DMS79 (cell line): ENCODE measurements at regions not wholly inside any gene's neighbourhood (a gene's known extent, or its start where the extent isn't known, plus 50 kb on each side); places are given as distances from the start of the nearest gene placed in this dataset.
A peak's percentile ranks its signal among the peaks of the same experiment; 100 is the strongest.
"Not testable (repeated sequence)": the region's sequence is repeated elsewhere in the genome, so short reads cannot be mapped to it uniquely, and the experiment has no call there.

ENCODE experiments used
- DNase-seq: peaks from one replicate; lab custom pipeline; 2025; lab: John Stamatoyannopoulos, UW

DNA sequence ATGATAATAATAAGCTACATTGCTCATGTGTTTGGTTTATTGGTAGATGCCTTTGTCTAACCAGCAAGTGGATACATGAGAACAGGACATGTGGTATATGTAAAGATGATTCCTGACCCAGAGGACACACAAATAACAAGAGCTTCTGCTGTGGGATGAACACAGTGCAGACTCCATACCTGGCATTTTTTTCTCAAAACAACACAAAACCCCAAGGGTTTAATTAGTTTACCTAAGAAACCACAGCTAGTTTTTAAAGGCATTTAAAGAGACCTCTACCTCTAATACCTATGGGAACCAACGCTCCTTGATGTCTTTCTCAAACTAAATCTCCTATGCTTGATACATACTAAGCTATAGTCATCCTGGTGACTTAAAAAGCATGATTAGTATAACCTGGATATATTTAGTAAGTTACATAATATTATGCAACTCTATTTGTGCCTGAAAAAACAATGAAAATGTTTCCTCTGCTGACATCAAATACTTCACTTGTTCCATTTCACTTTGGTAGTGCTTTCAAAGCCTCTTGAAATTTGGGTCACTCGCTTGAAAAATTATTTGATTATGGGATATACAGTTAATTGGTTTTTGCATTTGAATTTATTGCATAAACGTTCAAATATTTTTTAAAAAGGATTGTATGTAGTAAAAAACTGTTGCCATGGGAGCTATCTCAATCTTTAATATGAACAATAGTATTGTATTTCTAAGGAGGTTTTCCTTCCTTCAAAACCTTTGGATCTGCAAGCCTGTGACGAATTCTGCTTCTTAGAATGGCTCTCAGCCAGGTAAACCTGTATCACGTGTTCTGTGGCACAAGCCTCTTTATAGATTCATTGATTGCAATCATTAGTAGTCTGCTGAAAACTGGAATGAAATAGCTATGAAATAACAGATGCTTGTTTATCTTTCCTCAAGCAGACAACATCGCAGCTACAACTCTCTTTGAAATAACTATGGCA lies 233.0 kb upstream of the KCNMB2 start:
- no peak for DNase-seq

DNA sequence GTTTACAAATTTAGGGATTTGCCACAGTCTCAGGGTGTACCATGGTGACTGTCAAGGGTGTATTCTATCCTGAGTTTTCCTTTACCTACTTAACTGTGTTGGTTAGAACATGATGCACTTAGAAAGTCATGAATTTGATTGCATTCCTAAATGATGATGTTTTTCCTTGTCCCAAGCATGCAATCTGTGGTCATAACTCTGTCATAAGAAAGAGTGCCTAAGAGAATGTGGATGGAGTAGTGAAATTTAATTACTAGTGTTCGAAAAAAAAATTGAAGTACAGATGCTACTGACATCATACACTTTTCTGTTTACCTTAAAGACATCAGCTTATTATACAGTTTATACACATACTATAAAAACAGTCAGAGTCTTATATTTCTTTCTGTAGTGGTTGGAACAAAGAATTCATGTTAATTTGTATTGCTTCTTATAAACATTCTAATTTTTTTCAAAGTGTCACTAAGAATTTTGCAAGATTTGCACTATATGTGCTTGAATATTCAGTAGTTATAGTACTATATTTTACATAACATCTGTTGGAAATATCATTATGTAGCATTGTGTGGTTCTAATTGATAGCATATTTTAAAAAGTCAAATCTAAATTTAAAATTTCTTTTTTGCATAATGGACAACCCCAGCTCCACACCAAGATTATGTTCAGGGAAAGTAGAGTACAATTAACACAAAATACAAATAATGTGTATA lies 231.3 kb upstream of the KCNMB2 start:
- no peak for DNase-seq

DNA sequence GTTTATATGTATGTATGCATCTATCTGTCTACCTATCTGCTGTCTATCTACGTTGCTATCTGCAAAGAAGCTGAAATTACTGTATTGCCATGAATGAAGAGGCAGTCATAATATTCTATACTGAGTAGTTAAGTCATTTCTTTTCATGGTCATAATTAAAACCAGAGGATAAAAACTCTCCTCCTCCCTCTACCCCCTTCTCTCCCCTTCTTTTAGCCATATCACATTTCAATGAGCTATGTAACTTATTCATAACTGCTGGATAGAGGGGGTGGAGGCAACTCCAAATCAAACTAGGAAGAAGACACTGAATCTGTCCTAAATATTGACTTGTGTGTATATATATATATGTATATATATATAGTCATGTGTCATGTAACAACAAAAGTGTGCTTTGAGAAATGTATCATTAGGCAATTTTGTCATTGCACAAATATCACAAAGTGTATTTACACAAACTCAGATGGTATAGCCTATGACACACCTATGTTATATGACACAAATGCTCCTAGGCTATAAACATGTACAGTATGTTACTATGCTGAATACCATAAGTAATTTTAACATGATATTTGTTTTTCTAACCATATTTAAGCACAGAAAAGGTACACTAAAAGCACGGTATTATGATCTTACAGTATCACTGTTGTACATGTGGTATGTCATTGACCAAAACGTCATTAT lies 229.7 kb upstream of the KCNMB2 start:
- DNase-seq = no peak

DNA sequence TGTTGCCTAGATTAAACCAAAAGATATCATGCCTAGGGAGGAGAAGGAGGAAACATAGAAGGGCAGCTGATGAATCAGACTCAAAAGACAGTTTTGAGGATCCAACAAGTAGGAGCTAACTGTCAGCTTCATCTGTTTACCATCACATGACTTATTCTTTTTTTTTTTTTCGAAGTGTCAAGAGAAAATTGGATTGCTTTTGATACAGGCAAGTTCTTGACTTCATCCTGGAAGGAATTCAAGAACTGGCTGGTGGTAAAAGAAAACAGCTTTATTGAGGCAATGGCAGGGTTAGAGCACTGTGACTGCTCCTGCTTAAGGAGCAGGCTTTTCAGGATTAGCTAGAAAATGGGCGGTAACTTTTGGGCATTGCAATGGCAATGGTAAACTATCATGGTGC lies 227.5 kb upstream of the KCNMB2 start:
- no peak for DNase-seq

DNA sequence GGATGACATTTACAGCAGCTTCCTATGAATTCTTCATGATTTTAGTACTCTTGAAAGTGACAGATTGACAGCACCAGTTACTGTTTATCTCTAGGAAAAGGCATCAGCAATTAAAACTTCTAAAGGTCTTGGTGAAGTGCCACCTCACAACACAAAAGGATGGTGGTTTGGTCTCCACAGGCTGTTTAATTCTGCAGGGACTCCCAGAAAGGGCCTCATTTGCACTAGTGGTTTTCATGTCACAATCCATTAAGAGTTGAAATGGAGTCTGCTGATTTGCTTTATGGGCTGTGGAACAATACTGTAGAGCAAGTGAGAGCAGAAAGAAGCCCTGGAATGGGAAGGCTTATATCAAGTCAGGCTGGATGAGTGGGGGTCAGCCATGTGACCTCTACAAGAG lies 225.3 kb upstream of the KCNMB2 start:
- DNase-seq = no peak

DNA sequence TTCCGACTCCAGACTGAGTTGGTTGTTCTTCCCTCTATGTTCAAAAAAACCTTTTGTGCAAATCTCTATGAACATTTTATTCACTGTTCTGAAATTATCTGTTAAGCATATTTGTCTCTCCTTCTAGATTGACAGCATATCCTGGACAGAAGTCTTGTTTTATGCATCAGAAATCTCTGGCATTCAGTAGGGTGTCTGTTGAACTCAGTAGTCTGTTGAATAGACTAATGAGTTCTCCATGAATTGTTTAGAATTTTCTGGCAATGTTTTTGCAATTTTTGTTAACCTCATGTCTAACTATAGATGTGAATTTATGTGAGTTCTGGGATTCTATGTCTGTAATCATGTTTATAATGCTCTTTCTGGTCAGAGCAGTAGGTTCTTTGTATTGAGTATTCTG lies 222.5 kb upstream of the KCNMB2 start:
- no peak for DNase-seq

DNA sequence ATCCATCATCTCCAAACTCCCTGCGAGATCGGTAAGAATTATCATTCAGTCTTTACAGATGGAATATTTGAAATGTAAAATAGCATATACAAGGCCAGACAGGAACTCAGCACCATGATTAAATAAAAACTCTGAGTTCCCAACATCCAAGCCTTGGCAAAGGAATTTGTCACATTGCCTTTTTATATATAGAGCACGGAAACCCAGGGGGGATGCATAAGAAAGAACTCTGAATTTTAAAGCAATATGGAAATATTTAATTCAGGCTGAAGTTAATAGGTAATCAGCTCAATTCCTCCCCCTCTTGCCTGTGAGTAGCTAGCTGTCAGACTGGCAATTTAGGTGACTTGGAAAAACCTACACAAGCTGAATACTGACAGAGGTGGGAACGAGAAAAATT lies 217.9 kb upstream of the KCNMB2 start:
- DNase-seq = no peak

DNA sequence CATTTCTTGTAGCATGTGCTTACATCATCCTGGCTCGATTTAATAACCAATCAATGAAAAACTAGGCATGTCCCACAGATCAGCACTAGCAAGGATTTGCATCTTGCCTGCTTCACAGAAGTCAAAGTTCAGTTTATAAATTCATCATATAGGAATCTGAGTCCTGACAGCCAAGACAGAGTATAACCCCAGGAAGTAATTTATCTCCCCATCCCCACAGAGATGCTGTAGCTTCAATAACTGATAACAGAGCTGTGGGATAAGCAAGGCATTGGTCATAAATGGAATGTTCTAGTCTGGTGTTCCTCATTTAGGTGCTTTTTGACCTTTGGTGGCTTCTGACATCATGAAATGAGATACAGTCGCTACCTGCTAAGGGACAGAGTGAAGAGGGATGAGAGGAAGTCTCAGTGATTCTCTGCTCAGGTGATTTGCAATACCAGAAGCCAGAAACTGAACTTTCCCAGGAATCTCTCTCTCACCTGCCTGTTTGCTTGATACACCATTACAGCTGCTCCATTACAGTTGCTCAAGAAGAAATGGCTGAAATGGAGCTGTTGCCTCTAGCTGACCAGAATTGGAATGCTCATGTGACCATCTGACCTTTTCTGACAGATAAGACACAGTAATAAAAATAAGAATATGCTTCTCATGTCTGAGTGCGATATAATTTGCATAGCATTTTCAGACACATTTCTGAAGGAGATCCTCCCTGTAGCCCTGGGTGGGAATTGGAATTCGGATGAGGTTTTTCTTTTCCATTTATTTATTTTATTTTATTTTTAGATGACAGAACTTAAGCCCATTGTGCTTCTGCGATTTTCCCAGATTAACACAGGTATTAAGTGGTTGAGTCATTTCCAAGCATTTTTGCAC lies 217.1 kb upstream of the KCNMB2 start:
- DNase-seq = no peak

DNA sequence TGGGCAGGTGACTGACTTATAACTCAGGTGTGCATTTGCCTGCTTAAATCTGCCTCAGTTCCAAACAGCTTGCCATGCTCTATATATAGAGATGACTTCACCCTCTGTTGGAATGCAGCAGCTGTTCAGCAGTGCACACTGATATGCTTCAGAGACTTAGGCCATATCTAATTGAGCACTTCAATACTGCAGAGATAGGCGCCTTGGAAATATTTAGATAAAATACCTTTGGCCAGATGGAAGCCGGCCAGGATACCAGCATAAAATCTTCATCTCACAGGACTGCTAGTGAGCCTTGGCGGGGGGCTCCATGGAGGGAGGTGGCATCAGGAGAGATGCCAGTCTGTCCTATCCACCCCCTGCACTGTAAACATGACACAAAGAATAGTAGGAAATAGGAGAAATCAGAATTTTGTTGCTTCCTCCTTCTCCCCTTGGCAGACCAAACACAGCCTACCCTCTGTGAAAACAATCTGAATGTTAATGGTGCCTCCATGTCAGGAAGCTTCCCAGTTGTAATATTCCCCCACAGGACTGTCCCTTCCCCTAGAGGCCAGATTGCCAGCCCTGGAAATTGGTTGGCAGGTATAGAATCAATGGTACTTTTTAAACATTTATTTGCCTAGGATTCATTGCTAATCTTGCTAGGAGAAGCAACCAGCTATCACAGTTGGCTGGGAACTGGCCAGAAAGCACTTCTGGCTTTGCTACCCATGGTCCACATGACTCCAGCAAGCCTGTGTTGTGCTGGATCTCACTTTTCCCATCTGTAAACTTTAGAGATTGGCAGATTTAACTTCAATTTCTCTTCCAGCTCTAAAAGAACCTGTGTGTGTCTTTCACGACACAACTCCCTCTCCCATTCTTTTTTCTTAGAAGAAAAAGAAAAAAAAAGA lies 215.5 kb upstream of the KCNMB2 start:
- peak; percentile 60 for DNase-seq

DNA sequence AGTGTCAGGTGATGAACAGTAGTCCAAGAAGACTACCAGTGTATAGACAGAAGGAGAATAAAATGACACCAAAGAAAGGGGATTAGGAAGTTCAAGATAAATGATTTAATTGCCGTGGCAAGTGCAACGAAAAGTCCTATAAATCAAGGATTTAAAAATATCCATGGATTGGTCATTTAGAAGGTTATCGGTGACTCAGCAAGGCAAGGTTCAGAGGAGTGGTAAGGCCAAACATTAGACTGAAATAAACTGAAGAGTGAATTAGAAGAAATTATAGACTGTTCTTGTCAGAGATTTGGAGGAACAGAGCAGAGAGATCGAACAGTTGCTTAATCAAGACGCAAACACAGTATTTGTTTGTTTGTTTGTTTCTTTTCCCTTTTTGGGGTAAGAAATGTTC lies 211.9 kb upstream of the KCNMB2 start:
- DNase-seq = no peak

DNA sequence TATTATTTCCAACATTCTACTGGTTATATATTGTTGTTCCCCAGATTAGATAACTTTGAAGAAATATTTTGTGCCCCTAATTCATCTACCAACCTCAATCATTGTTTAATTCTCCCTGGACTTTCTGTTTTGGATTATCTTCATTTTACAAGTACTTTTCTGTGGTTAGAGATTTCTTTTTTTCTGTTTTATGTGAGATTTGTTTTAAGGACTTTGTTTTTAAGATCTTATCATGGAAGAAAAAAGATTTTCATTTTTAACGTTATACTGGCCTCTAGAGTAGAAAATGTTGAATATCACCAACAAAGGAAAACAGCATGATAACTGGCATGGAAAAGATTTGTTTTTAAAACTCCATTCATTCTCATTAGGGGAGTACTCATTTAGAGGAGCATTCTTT lies 210.9 kb upstream of the KCNMB2 start:
- no peak for DNase-seq

DNA sequence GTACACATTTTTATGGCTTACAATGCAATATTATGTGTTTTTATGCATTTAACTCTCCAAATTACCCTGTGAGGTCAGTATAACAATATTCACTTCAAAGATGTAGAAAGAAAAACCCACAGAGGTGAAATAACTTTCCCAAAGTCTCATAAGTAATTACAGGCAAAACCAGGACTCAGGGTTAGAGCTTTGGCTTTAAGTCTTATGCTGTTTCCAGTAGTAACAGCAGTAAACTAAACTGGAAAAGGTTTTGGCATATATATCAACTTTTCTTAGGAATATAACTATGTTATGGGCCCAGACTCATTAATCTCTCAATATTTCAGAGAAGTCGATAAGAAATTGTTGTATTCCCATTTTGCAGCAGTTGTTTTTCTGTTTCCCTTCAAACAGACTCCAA lies 206.3 kb upstream of the KCNMB2 start:
- DNase-seq = no peak

DNA sequence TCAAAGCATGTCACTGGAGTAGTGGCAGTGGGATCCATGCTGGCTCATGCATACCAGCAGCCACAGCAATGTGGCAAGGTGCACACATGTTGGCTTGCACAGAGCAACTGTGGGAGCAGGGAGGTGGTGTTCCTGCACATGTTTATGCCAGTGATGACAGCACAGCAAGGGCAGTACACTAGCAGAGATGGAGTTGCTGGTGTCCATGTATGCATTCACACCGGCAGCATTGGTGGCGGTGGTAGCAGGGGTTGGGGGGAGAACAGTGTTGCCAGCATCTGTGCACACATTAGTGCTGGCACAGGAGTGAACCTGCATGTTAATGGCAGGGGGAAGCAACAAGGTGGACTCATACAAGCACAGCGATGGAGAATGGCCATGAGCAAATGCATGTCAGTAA lies 202.0 kb upstream of the KCNMB2 start:
- no peak for DNase-seq

DNA sequence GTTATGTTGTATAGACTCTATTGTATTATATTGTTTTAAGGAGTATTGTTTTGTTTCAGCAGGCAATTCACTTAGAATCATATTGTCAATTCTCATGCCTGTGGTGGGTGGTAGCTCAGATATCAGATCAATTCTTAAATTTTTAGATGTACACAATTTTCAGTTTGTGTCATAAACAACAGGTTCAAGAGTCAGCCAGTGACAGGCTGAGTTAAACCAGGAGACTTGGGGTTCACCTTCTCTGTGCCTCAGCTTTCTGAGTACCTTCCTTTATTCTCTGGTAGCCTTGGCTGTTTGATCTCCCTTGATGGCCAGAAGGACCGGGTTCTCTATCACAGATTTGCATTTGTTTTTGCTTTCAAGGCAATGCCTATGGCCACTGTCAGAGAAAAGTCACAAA lies 199.9 kb upstream of the KCNMB2 start:
- no peak for DNase-seq

DNA sequence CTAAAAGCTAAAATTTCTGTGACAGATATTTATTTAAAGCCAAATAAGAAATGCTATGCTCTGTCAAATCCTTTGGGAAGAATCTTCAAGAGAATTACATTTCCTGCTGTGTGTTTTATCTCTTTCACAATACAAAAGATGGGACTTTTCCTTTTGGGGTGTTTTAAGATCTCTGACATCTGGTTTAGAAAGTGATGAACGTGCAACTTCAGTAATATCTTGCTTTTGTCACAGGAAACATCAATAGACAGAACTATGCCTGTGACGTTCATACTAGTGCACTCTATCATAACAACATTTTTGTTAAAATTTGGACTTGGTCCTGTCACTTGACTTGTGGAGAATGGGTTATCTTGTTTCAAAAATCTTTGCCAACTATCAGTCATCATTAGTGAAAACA lies 195.7 kb upstream of the KCNMB2 start:
- DNase-seq = no peak

DNA sequence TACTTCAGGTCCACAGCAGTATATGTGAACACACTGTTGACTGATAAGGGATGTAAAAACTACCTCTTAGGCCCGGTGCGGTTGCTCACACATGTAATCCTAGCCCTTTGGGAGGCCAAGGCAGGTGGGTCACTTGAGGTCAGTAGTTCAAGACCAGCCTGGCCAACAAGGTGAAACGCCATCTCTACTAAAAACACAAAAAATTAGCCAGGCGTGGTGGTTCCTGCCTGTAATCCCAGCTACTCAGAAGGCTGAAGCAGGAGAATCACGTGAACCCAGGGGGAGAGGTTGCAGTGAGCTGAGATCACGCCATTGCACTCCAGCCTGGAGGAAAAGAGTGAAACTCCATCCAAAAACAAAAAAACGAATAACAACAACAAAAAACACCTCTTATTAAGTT lies 194.6 kb upstream of the KCNMB2 start:
- DNase-seq = no peak

DNA sequence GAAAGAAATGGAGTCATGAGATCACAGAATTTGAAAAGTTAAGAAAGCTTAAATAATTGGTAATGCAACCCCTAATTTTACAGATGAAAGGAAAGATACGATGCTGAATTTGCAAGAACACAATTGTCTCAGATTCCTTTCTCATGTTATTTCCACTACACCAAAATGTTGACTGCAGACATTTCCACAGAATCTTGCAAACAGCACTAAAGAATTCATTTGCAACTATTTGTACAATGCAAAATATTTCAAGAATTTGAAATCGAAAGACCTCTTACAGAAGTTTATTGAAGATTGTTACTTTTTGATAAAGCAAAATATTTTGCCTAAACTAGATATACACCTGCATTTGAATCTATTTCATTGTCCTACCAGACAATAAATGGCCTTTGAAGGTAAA lies 194.1 kb upstream of the KCNMB2 start:
- DNase-seq = no peak

DNA sequence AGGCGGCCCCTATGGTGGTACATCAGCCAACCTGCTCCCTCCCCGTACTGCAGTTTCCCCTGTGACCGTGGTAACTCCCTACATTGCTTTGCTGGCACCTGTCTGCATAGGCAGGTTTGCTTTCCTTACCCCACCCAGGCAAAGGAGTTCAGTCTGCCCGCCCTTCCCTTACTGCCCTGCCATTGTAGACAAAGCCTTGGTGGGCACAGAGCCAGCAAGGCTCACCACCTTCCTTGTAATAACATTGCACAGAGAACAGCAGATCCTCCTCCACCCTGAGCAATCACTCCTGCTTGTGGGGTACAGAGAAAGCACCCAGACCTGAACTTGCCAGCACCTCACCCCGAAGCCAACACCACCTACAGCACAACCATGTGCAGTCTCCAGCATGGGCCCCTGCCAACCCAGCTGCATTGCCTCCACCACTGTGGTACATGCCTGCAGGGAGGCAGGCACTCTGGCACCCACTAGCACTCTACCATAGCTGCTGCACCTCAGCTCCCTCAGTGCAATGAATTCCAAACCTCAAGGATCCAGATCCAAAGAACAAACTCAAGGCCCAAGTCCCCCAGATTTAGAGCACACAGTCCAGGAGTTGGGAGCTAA lies 192.7 kb upstream of the KCNMB2 start:
- no peak for DNase-seq

DNA sequence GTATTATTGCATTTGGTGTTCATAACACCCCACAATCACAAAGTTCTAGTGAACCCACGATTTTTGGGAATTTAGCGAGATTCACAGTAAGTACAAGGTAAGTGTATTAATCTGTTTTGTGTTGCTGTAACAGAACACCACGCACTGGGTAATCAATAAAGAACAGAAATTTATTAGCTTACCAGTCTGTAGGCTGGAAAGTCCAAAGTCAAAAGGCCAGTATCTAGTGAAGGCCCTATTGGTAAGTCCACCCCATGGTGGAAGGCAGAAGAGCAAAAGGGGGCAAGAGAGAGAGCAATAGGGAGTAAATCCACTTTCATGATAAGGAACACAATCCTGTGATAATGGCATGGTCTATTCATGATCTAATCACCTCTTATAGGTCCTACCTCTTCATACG lies 190.3 kb upstream of the KCNMB2 start:
- DNase-seq = no peak

DNA sequence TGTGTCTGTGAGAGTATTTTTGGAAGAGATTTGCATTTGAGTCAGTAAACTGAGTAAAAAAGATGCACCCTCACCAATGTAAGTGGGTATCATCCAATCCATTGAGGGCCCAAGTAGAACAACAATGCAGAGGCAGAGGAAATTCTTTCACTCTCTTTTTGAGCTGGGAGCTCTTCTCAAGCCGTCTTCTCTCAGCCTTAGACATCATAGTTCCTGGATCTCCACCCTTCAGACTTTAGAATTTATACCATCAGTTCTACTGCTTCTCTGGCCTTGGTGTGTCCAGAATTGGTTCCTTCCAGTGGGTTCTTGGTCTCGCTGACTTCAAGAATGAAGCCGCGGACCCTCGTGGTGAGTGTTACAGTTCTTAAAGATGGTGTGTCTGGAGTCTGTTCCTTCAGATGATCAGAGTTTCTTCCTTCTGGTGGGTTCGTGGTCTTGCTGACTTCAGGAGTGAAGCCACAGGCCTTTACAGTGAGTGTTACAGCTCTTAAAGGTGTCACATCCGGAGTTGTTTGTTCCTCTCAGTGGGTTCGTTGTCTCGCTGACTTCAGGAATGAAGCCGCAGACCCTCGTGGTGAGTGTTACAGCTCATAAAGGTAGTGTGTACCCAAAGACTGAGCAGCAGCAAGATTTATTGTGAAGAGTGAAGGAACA lies 187.5 kb upstream of the KCNMB2 start:
- not testable (repeated sequence) for DNase-seq
